ENCODE measurements at regions not wholly inside any gene's neighbourhood (a gene's known extent, or its start where the extent isn't known, plus 50 kb on each side); places are given as distances from the start of the nearest gene placed in this dataset.

GRCh38 chr6:10309457-10310329, 105.2 kb downstream of the TFAP2A start:
- Histone ChIP-seq H3K36me3 (ENCODE audit: control insufficient read depth in 2 of 2, extremely low read depth in 1 of 2, insufficient read depth in 2 of 2, low read length in 2 of 2) (no peaks in the 10 kb centered on the region), H3K27me3 (ENCODE audit: control insufficient read depth in 2 of 2, insufficient read depth in 2 of 2, low read length in 2 of 2) (no peaks in the 10 kb centered on the region), H3K9me3 (replicated peaks; ENCODE audit: control insufficient read depth, insufficient read depth, low read length) (no peaks in the 10 kb centered on the region), H3K27ac (ENCODE audit: insufficient read depth, low read depth, low read length) (no peak overlapping the region), H3K9ac (replicated peaks; ENCODE audit: extremely low read depth, insufficient read depth, low read length) (no peak overlapping the region), H3K79me2 (ENCODE audit: control insufficient read depth, insufficient read depth, low read length) (no peaks in the 10 kb centered on the region), H4K20me1 (replicated peaks; ENCODE audit: control insufficient read depth, extremely low read depth, insufficient read depth, low read length) (no peaks in the 10 kb centered on the region), H3K4me2 (ENCODE audit: insufficient read depth, low read length) (no peak overlapping the region), H3K9me1 (replicated peaks; ENCODE audit: control insufficient read depth, extremely low read depth, insufficient read depth, low read length) (no peaks in the 10 kb centered on the region), H3K4me3 (replicated peaks in 1 of 3; ENCODE audit: insufficient read depth in 1 of 3, low read depth in 1 of 3, low read length in 3 of 3) (no peak overlapping the region), H3K4me1 (ENCODE audit: control insufficient read depth, extremely low read depth, insufficient read depth, low read length) (no peaks in the 10 kb centered on the region), H2AFZ (ENCODE audit: low read depth, low read length) (no peak overlapping the region)
- POLR2A ChIA-PET, result no interaction called here
- dilution Hi-C loops (cut with MboI; ENCODE audit: extremely low pct_ligation_motif_present, low sequenced_read_pairs), result no loop called here
- BruUV-seq (replicated peaks), result no TSS peak
- intact Hi-C loops (cut with micrococcal nuclease), result no loop called here
- no peak for FAIRE-seq
- no peak for TF ChIP-seq GATA2 (IDR thresholded peaks at IDR 0.05; ENCODE audit: insufficient read depth, insufficient read length, low read depth, low read length)
- no peak for TF ChIP-seq POLR2AphosphoS5 (IDR thresholded peaks at IDR 0.05; ENCODE audit: insufficient read depth, low read depth, low read length)
- TF ChIP-seq POLR2A (IDR thresholded peaks at IDR 0.05; ENCODE audit: low read depth, low read length), result no peak
- no peak for TF ChIP-seq MAX (IDR thresholded peaks at IDR 0.05; ENCODE audit: insufficient read depth, insufficient read length)
- TF ChIP-seq CTCF (IDR thresholded peaks at IDR 0.05; ENCODE audit: extremely low read depth in 1 of 2, insufficient read depth in 1 of 2, low read depth in 1 of 2, low read length in 2 of 2), result no peak
- TF ChIP-seq FOS (IDR thresholded peaks at IDR 0.05; ENCODE audit: borderline replicate concordance, insufficient read depth, low read length), result no peak
- TF ChIP-seq EZH2 (IDR thresholded peaks at IDR 0.05; ENCODE audit: borderline replicate concordance, low read depth, low read length, severe bottlenecking), result no peak
- TF ChIP-seq JUN (IDR thresholded peaks at IDR 0.05; ENCODE audit: borderline replicate concordance, insufficient read depth, insufficient read length, low read depth), result no peak
- no peak for TF ChIP-seq MYC (IDR thresholded peaks at IDR 0.05; ENCODE audit: low read depth, low read length)
- CTCF ChIA-PET, result interaction anchor here (1.2 kb wide), 1 partner anchor 9 kb away, joined by 3 read pairs; no protein-coding TSS in a partner anchor
- no peak for DNase-seq (ENCODE audit: low read depth, low spot score)
